WTC11 (cell line): ENCODE measurements at regions not wholly inside any gene's neighbourhood (a gene's known extent, or its start where the extent isn't known, plus 50 kb on each side); places are given as distances from the start of the nearest gene placed in this dataset.

ENCODE experiments used
- ATAC-seq: fragments of 200-7000 bp; cut with Tn5 transposase; 2 replicates; pipeline ENCODE4 v1.10.0; 2021; ENCODE audit warnings: mild to moderate bottlenecking, moderate library complexity
- CTCF ChIA-PET: fragments of 300-600 bp; sonication (Branson Sonifier 250); formaldehyde crosslinking; loops from one replicate; lab custom pipeline; 2021; ENCODE audit warnings: antibody characterized with exemption; lab: Charles Lee
- POLR2A ChIA-PET: fragments of 350-600 bp; sonication (Branson Sonifier 250); formaldehyde crosslinking; loops from one replicate; lab custom pipeline; 2021; ENCODE audit warnings: antibody characterized with exemption; lab: Charles Lee
- DNase-seq: peaks from one replicate; pipeline ENCODE4 v3.0.0; 2021; ENCODE audit warnings: low spot score
- H3K27ac Mint-ChIP-seq: 2 replicates; pipeline ENCODE4 v1.8.0; 2021; ENCODE audit warnings: mixed read lengths
- H3K27me3 Mint-ChIP-seq: 2 replicates; pipeline ENCODE4 v1.8.0; 2021; ENCODE audit warnings: low read depth, mild to moderate bottlenecking, moderate library complexity, mixed read lengths
- H3K36me3 Mint-ChIP-seq: 2 replicates; pipeline ENCODE4 v1.8.0; 2021; ENCODE audit warnings: mixed read lengths
- H3K4me1 Mint-ChIP-seq: 2 replicates; pipeline ENCODE4 v1.8.0; 2022; ENCODE audit warnings: mixed read lengths
- H3K4me3 Mint-ChIP-seq: 2 replicates; pipeline ENCODE4 v1.8.0; 2021; ENCODE audit warnings: mild to moderate bottlenecking, moderate library complexity, mixed read lengths
- H3K9me3 Mint-ChIP-seq: 2 replicates; pipeline ENCODE4 v1.8.0; 2021; ENCODE audit warnings: mixed read lengths
- CBFB ChIP-seq: sonication (generic); formaldehyde crosslinking; IDR thresholded peaks from 2 replicates; pipeline ENCODE4 v1.8.1; 2022; ENCODE audit warnings: mild to moderate bottlenecking, low read depth, missing genetic modification reagents
- CREB1 ChIP-seq: sonication (generic); formaldehyde crosslinking; IDR thresholded peaks from 2 replicates; pipeline ENCODE4 v1.8.0; 2023; ENCODE audit warnings: mild to moderate bottlenecking, missing genetic modification reagents
- EMX1 ChIP-seq: fragments of 250-450 bp; sonication (Bioruptor Pico); IDR thresholded peaks from 2 replicates; pipeline ENCODE4 v1.8.0; 2021; ENCODE audit warnings: mild to moderate bottlenecking
- FOXK1 ChIP-seq: sonication (generic); formaldehyde crosslinking; IDR thresholded peaks from 2 replicates; pipeline ENCODE4 v1.8.0; 2022; ENCODE audit warnings: mild to moderate bottlenecking, moderate library complexity, missing genetic modification reagents
- GRHL2 ChIP-seq: fragments of 250-450 bp; sonication (Bioruptor Pico); IDR thresholded peaks from 2 replicates; pipeline ENCODE4 v1.8.0; 2022; ENCODE audit warnings: mild to moderate bottlenecking, moderate library complexity; ENCODE audit not compliant: insufficient replicate concordance, severe bottlenecking
- GTF2I ChIP-seq: fragments of 250-450 bp; sonication (Bioruptor Pico); conservative IDR thresholded peaks from 2 replicates; pipeline ENCODE4 v1.4.0; 2021; ENCODE audit warnings: mild to moderate bottlenecking
- HMGA2 ChIP-seq: fragments of 250-450 bp; sonication (Bioruptor Pico); IDR thresholded peaks from 2 replicates; pipeline ENCODE4 v1.4.0; 2021; ENCODE audit warnings: mild to moderate bottlenecking, moderate library complexity
- IRF2 ChIP-seq: sonication (generic); formaldehyde crosslinking; IDR thresholded peaks from 2 replicates; pipeline ENCODE4 v1.8.0; 2022; ENCODE audit warnings: low read depth, missing genetic modification reagents, borderline replicate concordance
- KAT7 ChIP-seq: sonication (generic); formaldehyde crosslinking; IDR thresholded peaks from 2 replicates; pipeline ENCODE4 v1.8.1; 2023; ENCODE audit warnings: missing genetic modification reagents, mild to moderate bottlenecking, borderline replicate concordance
- NFYB ChIP-seq: sonication (generic); formaldehyde crosslinking; conservative IDR thresholded peaks from 2 replicates; pipeline ENCODE4 v1.8.0; 2022; ENCODE audit warnings: low read depth, missing genetic modification reagents
- NR1H2 ChIP-seq: sonication (generic); formaldehyde crosslinking; IDR thresholded peaks from 2 replicates; pipeline ENCODE4 v1.9.0; 2021; ENCODE audit warnings: mild to moderate bottlenecking, moderate library complexity, missing genetic modification reagents
- NR2C2 ChIP-seq: sonication (generic); formaldehyde crosslinking; IDR thresholded peaks from 2 replicates; pipeline ENCODE4 v1.8.0; 2022; ENCODE audit warnings: mild to moderate bottlenecking, missing genetic modification reagents
- RORB ChIP-seq: fragments of 250-450 bp; sonication (Bioruptor Pico); IDR thresholded peaks from 2 replicates; pipeline ENCODE4 v1.9.0; 2021; ENCODE audit warnings: mild to moderate bottlenecking
- SMAD3 ChIP-seq: sonication (generic); formaldehyde crosslinking; IDR thresholded peaks from 2 replicates; pipeline ENCODE4 v1.8.0; 2022; ENCODE audit warnings: missing genetic modification reagents, mild to moderate bottlenecking, borderline replicate concordance
- TP53 ChIP-seq: sonication (generic); formaldehyde crosslinking; IDR thresholded peaks from 2 replicates; pipeline ENCODE4 v1.8.1; 2023; ENCODE audit warnings: mild to moderate bottlenecking, missing genetic modification reagents
- ZNF219 ChIP-seq: sonication (generic); formaldehyde crosslinking; IDR thresholded peaks from 2 replicates; pipeline ENCODE4 v1.8.0; 2023; ENCODE audit warnings: missing genetic modification reagents, mild to moderate bottlenecking, borderline replicate concordance
- TF ChIP-seq, protein P1 (sequence below): sonication (generic); formaldehyde crosslinking; IDR thresholded peaks from 2 replicates; pipeline ENCODE4 v1.8.1; 2023; ENCODE audit warnings: mild to moderate bottlenecking, missing genetic modification reagents
- TF ChIP-seq, protein P2 (sequence below): sonication (generic); formaldehyde crosslinking; conservative IDR thresholded peaks from 2 replicates; pipeline ENCODE4 v1.8.1; 2023; ENCODE audit warnings: mild to moderate bottlenecking, low read depth, missing genetic modification reagents, moderate library complexity
- TF ChIP-seq, protein P3 (sequence below): sonication (generic); formaldehyde crosslinking; IDR thresholded peaks from 2 replicates; pipeline ENCODE4 v1.8.1; 2022; ENCODE audit warnings: missing genetic modification reagents, borderline replicate concordance
- TF ChIP-seq, protein P4 (sequence below): sonication (generic); formaldehyde crosslinking; conservative IDR thresholded peaks from 2 replicates; pipeline ENCODE4 v1.8.1; 2022; ENCODE audit warnings: mild to moderate bottlenecking, missing genetic modification reagents
- TF ChIP-seq, protein P5 (sequence below): sonication (generic); formaldehyde crosslinking; IDR thresholded peaks from 2 replicates; pipeline ENCODE4 v1.8.1; 2022; ENCODE audit warnings: low read depth, mild to moderate bottlenecking, moderate library complexity, missing genetic modification reagents, borderline replicate concordance
- TF ChIP-seq, protein P6 (sequence below): fragments of 250-450 bp; sonication (Bioruptor Pico); IDR thresholded peaks from 2 replicates; pipeline ENCODE4 v1.9.0; 2021; ENCODE audit warnings: mild to moderate bottlenecking

DNA sequence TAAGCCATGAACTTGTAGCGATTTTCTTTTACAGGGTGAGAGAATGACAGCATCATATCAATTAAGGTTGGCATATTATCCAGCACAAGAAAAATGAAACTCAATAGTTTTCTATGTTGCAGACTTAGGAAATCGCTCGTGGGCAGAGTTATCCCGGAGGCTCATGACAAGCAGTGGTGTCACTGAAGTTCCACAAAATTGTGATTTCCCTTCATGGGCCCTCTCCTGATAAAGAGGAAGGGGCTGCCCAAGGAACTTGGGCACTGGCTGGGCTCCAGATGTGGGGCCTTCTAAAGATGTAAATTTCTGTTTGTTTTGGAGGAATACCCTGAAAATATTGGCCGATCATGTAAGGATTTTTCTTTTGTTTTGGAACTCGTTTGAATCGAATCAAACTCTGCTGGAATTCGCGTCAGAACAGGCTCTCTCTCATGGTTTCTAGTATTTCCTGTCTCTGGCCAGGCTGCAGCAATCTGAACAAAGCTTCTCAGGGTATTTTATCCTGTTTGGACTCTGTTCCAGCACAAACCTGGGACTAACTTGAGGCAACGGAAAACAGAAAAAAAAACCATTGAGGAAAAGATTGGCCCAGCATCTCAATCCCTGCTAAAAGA, 340.6 kb upstream of the NRP1 start (continued):
- TF ChIP-seq KAT7 (CRISPR knock-in tag) (no peak), GRHL2 (CRISPR knock-in tag) (no peak), CBFB (no peak), FOXK1 (CRISPR knock-in tag) (no peak)
- TF ChIP-seq, protein P1, sequence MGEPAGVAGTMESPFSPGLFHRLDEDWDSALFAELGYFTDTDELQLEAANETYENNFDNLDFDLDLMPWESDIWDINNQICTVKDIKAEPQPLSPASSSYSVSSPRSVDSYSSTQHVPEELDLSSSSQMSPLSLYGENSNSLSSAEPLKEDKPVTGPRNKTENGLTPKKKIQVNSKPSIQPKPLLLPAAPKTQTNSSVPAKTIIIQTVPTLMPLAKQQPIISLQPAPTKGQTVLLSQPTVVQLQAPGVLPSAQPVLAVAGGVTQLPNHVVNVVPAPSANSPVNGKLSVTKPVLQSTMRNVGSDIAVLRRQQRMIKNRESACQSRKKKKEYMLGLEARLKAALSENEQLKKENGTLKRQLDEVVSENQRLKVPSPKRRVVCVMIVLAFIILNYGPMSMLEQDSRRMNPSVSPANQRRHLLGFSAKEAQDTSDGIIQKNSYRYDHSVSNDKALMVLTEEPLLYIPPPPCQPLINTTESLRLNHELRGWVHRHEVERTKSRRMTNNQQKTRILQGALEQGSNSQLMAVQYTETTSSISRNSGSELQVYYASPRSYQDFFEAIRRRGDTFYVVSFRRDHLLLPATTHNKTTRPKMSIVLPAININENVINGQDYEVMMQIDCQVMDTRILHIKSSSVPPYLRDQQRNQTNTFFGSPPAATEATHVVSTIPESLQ (CRISPR knock-in tag) = no peak

DNA sequence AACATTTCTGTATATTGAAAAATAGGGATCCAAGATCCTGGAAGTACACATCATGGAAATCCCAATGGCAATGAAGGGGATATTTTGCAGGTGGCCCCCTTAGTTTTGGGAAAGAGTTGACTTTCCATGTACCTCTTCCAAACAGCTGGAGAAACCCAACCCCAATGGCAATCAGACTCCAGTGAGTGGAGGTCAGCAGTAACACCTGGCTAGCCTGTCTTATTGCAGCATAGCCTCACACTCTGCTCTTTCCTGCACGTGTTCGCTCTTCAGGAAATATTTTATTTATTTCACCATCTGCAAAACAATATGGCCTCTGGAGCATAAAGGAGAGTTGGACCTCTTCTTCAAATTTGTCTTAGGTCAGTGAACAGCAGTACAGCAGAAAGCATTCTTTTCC, 340.0 kb upstream of the NRP1 start:
- H3K36me3 Mint-ChIP-seq = peaks cover 13% of the 10 kb centered on the region
- ATAC-seq = no peak
- no peak overlapping the region for H3K27ac Mint-ChIP-seq
- DNase-seq = no peak
- H3K4me1 Mint-ChIP-seq = peaks cover 4% of the 10 kb centered on the region
- ChIA-PET CTCF (no interaction called here), POLR2A (no interaction called here)
- no peak overlapping the region for H3K4me3 Mint-ChIP-seq
- H3K27me3 Mint-ChIP-seq = no peaks in the 10 kb centered on the region
- TF ChIP-seq, protein P2, sequence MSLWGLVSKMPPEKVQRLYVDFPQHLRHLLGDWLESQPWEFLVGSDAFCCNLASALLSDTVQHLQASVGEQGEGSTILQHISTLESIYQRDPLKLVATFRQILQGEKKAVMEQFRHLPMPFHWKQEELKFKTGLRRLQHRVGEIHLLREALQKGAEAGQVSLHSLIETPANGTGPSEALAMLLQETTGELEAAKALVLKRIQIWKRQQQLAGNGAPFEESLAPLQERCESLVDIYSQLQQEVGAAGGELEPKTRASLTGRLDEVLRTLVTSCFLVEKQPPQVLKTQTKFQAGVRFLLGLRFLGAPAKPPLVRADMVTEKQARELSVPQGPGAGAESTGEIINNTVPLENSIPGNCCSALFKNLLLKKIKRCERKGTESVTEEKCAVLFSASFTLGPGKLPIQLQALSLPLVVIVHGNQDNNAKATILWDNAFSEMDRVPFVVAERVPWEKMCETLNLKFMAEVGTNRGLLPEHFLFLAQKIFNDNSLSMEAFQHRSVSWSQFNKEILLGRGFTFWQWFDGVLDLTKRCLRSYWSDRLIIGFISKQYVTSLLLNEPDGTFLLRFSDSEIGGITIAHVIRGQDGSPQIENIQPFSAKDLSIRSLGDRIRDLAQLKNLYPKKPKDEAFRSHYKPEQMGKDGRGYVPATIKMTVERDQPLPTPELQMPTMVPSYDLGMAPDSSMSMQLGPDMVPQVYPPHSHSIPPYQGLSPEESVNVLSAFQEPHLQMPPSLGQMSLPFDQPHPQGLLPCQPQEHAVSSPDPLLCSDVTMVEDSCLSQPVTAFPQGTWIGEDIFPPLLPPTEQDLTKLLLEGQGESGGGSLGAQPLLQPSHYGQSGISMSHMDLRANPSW (CRISPR knock-in tag) = no peak
- TF ChIP-seq NR1H2 = no peak
- TF ChIP-seq SMAD3 (CRISPR knock-in tag) = no peak
- TF ChIP-seq RORB (CRISPR knock-in tag) = no peak
- peaks cover 26% of the 10 kb centered on the region for H3K9me3 Mint-ChIP-seq

DNA sequence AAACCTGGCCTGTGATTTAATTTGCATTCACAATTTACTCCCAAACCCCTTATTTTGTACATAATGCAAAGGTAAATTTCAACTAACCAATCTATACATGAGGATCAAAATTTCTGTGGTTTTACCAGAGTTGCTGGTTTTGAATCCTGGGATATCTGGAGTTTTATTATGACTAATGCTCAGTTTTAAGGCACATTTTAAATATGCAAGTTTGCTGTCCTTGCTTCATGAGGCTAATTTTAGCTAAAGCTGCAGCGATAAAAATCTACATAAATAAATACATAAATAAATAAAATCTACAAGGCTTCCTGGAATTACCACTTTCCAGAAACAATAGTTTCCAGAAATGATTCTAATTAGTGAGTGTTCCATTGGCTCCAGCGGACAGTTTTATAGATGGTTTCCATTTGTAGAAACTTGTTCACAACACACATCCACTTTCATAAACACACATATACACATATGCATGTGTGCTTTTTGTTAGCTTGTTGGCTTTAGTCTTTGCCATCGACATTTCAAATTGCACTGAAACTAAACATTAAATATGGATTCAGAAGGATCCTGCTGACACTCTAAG, 339.5 kb upstream of the NRP1 start:
- ATAC-seq = no peak
- peaks cover 13% of the 10 kb centered on the region for H3K36me3 Mint-ChIP-seq
- H3K27me3 Mint-ChIP-seq = no peaks in the 10 kb centered on the region
- peaks cover 4% of the 10 kb centered on the region for H3K4me1 Mint-ChIP-seq
- H3K27ac Mint-ChIP-seq = no peak overlapping the region
- peaks cover 22% of the 10 kb centered on the region for H3K9me3 Mint-ChIP-seq
- H3K4me3 Mint-ChIP-seq = no peak overlapping the region
- CTCF ChIA-PET = interaction anchor here (0.6 kb wide), 1 partner anchor 1260 kb away, joined by 3 read pairs; no protein-coding TSS in a partner anchor
- no peak for DNase-seq
- POLR2A ChIA-PET = no interaction called here
- TF ChIP-seq, protein P3, sequence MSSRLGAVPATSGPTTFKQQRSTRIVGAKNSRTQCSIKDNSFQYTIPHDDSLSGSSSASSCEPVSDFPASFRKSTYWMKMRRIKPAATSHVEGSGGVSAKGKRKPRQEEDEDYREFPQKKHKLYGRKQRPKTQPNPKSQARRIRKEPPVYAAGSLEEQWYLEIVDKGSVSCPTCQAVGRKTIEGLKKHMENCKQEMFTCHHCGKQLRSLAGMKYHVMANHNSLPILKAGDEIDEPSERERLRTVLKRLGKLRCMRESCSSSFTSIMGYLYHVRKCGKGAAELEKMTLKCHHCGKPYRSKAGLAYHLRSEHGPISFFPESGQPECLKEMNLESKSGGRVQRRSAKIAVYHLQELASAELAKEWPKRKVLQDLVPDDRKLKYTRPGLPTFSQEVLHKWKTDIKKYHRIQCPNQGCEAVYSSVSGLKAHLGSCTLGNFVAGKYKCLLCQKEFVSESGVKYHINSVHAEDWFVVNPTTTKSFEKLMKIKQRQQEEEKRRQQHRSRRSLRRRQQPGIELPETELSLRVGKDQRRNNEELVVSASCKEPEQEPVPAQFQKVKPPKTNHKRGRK (CRISPR knock-in tag) = no peak
- TF ChIP-seq, protein P4, sequence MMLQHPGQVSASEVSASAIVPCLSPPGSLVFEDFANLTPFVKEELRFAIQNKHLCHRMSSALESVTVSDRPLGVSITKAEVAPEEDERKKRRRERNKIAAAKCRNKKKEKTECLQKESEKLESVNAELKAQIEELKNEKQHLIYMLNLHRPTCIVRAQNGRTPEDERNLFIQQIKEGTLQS = no peak
- TF ChIP-seq IRF2 (CRISPR knock-in tag) = no peak
- no peak for TF ChIP-seq KAT7 (CRISPR knock-in tag)
- TF ChIP-seq, protein P5, sequence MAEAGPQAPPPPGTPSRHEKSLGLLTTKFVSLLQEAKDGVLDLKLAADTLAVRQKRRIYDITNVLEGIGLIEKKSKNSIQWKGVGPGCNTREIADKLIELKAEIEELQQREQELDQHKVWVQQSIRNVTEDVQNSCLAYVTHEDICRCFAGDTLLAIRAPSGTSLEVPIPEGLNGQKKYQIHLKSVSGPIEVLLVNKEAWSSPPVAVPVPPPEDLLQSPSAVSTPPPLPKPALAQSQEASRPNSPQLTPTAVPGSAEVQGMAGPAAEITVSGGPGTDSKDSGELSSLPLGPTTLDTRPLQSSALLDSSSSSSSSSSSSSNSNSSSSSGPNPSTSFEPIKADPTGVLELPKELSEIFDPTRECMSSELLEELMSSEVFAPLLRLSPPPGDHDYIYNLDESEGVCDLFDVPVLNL (CRISPR knock-in tag) = no peak
- TF ChIP-seq NR2C2 (CRISPR knock-in tag) = no peak
- TF ChIP-seq TP53 = no peak
- TF ChIP-seq ZNF219 (CRISPR knock-in tag) = no peak
- TF ChIP-seq, protein P6, sequence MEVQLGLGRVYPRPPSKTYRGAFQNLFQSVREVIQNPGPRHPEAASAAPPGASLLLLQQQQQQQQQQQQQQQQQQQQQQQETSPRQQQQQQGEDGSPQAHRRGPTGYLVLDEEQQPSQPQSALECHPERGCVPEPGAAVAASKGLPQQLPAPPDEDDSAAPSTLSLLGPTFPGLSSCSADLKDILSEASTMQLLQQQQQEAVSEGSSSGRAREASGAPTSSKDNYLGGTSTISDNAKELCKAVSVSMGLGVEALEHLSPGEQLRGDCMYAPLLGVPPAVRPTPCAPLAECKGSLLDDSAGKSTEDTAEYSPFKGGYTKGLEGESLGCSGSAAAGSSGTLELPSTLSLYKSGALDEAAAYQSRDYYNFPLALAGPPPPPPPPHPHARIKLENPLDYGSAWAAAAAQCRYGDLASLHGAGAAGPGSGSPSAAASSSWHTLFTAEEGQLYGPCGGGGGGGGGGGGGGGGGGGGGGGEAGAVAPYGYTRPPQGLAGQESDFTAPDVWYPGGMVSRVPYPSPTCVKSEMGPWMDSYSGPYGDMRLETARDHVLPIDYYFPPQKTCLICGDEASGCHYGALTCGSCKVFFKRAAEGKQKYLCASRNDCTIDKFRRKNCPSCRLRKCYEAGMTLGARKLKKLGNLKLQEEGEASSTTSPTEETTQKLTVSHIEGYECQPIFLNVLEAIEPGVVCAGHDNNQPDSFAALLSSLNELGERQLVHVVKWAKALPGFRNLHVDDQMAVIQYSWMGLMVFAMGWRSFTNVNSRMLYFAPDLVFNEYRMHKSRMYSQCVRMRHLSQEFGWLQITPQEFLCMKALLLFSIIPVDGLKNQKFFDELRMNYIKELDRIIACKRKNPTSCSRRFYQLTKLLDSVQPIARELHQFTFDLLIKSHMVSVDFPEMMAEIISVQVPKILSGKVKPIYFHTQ (CRISPR knock-in tag) = no peak
- no peak for TF ChIP-seq EMX1
- TF ChIP-seq GTF2I (CRISPR knock-in tag) = no peak
- no peak for TF ChIP-seq NFYB (CRISPR knock-in tag)
- TF ChIP-seq CREB1 (CRISPR knock-in tag) = no peak
- no peak for TF ChIP-seq HMGA2
